ACC112 (cell line): ENCODE measurements at regions not wholly inside any gene's neighbourhood (a gene's known extent, or its start where the extent isn't known, plus 50 kb on each side); places are given as distances from the start of the nearest gene placed in this dataset.

Experiments used
- H2AFZ ChIP-seq: fragments of 200-600 bp; sonication (generic); one replicate; pipeline ENCODE4 v1.6.0; 2017; ENCODE audit warnings: antibody characterized with exemption, low read length; ENCODE audit not compliant: unreplicated experiment
- H3K27ac ChIP-seq: fragments of 200-600 bp; sonication (generic); 2 replicates; pipeline ENCODE4 v1.5.1; 2014; ENCODE audit warnings: low read depth, mild to moderate bottlenecking, antibody characterized with exemption, low read length, moderate library complexity
- H3K27me3 ChIP-seq: fragments of 200-600 bp; sonication (generic); 2 replicates; pipeline ENCODE4 v1.6.1; 2014; ENCODE audit warnings: mild to moderate bottlenecking, antibody characterized with exemption, low read length, moderate library complexity, mixed read lengths; ENCODE audit not compliant: insufficient read depth
- H3K36me3 ChIP-seq: fragments of 200-600 bp; sonication (generic); 2 replicates; pipeline ENCODE4 v1.6.1; 2016; ENCODE audit warnings: mild to moderate bottlenecking, antibody characterized with exemption, low read length, moderate library complexity, mixed read lengths; ENCODE audit not compliant: insufficient read depth
- H3K4me1 ChIP-seq: fragments of 200-600 bp; sonication (generic); one replicate; pipeline ENCODE4 v1.6.1; 2016; ENCODE audit warnings: low read length, mixed read lengths; ENCODE audit not compliant: insufficient read depth, unreplicated experiment, control insufficient read depth
- H3K4me3 ChIP-seq: fragments of 200-600 bp; sonication (generic); 2 replicates; pipeline ENCODE4 v1.5.1; 2014; ENCODE audit warnings: mild to moderate bottlenecking, low read depth, low read length
- H3K79me2 ChIP-seq: fragments of 200-600 bp; sonication (generic); one replicate; pipeline ENCODE4 v1.6.0; 2016; ENCODE audit warnings: low read length; ENCODE audit not compliant: control insufficient read depth, unreplicated experiment, insufficient read depth

DNA sequence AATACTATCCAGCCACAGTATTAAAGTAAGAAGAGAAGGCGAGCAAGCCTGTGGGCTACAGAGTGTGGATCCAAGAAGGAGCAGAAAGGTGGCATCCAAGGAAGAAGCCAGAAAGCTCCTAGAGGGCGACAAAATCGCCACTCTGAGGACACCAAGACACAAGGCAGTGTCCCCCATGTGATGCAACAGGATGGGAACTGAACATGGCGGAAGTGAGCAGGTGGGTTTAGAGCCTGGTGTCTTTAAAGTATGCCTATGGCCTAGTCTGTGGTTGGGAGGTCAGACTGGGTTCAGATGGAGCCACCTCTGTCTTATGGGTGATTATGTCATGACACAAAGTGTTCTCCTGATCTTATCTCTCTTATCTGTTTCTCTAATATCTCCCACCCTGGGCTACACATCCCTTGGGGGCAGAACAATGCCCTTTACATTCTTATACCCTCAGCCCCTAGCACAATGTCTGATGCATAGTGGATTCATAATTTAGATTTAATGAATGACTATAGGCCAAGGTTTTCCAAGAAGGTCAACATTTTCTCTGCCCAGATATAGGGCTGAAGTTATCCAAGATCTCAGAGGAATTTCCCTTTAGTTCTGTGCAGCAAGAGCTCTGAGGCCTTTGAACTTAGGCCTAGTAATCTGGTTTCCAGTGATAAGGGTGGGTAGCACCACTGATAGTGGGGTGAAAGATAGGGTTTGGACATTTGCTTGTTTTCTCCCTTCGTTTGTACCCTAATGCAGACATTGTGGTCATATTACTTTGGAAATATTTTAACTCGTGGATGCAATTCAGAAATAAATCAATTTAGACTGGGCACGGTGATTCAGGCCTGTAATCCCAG, 167.3 kb upstream of the AKIRIN2 start:
- Histone ChIP-seq H3K79me2 (no peaks in the 10 kb centered on the region), H3K4me1 (no peaks in the 10 kb centered on the region), H3K36me3 (no peaks in the 10 kb centered on the region), H3K4me3 (no peak overlapping the region), H3K27ac (no peak overlapping the region), H2AFZ (no peak overlapping the region), H3K27me3 (peaks cover 24% of the 10 kb centered on the region)

DNA sequence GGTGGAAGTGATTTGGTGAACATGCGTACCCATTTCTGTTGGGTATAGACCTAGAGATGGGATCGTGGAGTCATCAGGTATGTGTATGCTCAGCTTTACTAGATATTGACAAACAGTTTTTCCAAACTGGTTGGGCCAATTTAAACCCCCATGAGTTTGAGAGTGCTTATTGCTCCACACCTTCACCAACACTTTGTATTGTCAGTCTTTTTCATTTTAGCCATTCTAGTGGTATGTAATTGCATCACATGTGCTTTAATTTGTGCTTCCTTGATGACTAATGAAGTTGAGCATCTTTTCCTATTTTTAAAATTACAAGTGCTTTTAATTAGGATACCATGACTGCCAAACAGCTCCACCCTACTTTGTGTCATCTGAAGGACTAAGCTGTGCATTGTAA, 158.9 kb upstream of the AKIRIN2 start:
- Histone ChIP-seq H3K36me3 (no peaks in the 10 kb centered on the region), H3K4me3 (no peak overlapping the region), H2AFZ (no peak overlapping the region), H3K27ac (no peak overlapping the region), H3K79me2 (no peaks in the 10 kb centered on the region), H3K4me1 (no peaks in the 10 kb centered on the region), H3K27me3 (peaks cover 25% of the 10 kb centered on the region)

GRCh38 chr6:87858440-87858839, 156.4 kb upstream of the AKIRIN2 start:
- Histone ChIP-seq H3K27me3 (peaks cover 13% of the 10 kb centered on the region), H3K36me3 (no peaks in the 10 kb centered on the region), H3K4me3 (no peak overlapping the region), H3K79me2 (no peaks in the 10 kb centered on the region), H3K27ac (no peak overlapping the region), H2AFZ (no peak overlapping the region), H3K4me1 (no peaks in the 10 kb centered on the region)

DNA sequence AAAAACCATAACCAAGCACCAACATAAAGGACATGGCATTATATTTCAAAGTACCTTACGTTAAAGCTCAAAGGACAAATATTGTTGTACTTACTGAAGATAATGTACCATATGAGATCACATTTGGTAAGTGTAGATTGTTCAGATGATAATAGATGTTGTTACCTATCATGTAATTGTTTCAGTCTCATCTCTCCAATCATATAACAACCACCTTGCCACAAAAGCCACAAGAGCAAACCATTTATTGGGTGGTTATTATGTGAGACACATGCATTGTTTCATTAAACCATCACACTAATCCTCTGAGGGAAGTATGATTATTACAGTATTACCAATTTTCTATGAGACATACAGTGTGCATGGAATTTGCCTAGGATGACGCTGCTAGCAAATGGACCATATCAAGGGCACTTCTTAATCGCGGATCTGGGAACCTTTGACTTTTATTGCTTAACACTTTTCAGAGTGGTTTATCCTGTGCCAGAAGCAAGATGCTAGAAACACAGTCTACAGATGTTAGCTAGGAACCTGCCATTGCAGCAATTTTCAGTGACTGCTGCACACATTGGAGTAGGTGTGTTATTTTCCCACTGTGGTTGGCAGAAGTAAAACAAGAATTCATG, 149.8 kb upstream of the AKIRIN2 start:
- no peaks in the 10 kb centered on the region for H3K79me2 ChIP-seq
- H3K4me3 ChIP-seq = no peak overlapping the region
- H3K36me3 ChIP-seq = no peaks in the 10 kb centered on the region
- H3K27me3 ChIP-seq = peaks cover 12% of the 10 kb centered on the region; the same call in 1 of the 2 replicates
- no peak overlapping the region for H2AFZ ChIP-seq
- no peak overlapping the region for H3K27ac ChIP-seq
- H3K4me1 ChIP-seq = peaks cover 3% of the 10 kb centered on the region

GRCh38 chr6:87848616-87849015, 146.6 kb upstream of the AKIRIN2 start:
- Histone ChIP-seq H3K27ac (no peak overlapping the region), H2AFZ (no peak overlapping the region), H3K27me3 (peaks cover 12% of the 10 kb centered on the region; the same call in 1 of the 2 replicates), H3K4me1 (peaks cover 9% of the 10 kb centered on the region), H3K36me3 (no peaks in the 10 kb centered on the region), H3K79me2 (no peaks in the 10 kb centered on the region), H3K4me3 (no peak overlapping the region)

DNA sequence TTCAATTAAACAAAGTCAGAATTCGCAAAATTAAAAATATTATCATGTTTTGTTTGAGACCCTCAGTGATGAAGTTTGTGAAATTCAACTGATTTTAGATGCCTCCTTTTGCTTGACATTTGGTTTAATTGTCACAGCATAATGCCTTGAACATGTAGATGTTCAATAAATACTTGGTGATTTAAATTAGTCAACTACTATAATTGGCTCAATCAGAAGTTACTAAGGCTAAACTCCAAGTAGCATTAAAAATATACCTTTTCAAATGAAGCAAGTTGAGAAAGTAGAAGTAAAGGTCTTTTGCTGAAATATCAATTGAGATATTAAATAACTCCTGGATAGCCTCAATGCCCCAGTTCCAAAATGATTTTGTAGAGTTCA, 145.8 kb upstream of the AKIRIN2 start:
- no peaks in the 10 kb centered on the region for H3K36me3 ChIP-seq
- H3K4me3 ChIP-seq = no peak overlapping the region
- H3K27me3 ChIP-seq = peaks cover 12% of the 10 kb centered on the region; the same call in 1 of the 2 replicates
- H3K79me2 ChIP-seq = no peaks in the 10 kb centered on the region
- H3K27ac ChIP-seq = no peak overlapping the region
- H3K4me1 ChIP-seq = peaks cover 9% of the 10 kb centered on the region
- no peak overlapping the region for H2AFZ ChIP-seq

DNA sequence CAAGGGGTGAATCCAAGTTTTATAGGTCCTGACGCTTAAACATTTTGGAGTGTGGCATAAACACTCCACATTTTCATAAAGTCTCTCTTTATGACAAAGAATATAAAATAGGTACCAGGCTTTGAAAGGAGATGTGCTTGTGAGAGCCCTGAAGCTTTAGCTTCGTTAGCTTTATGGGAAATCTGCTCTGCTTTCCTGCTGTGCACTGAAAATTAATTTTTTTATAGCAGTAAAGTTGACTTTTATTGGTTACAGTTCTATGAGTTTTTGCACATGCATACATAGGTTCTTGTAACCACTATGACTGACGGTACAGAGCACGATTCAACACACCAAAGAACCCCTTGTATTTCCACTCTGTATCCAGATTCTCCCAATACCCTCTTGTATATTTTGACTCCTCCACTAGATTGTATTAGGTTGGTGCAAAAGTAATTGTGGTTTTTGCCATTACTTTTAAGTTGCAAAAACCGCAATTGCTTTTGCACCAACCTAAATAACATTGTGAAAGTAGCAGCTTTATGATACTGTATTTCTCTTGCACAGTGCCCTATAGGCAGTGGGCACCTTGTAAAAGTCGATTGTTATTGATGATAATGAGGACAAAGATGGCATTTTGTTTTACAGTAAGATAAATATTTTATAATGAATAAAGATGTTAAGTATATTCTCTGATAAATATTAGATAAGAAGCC, 145.2 kb upstream of the AKIRIN2 start:
- Histone ChIP-seq H3K79me2 (no peaks in the 10 kb centered on the region), H3K4me1 (peaks cover 9% of the 10 kb centered on the region), H3K27me3 (peaks cover 12% of the 10 kb centered on the region; the same call in 1 of the 2 replicates), H3K27ac (no peak overlapping the region), H2AFZ (no peak overlapping the region), H3K4me3 (no peak overlapping the region), H3K36me3 (no peaks in the 10 kb centered on the region)

- Histone ChIP-seq H3K27me3 (peaks cover 12% of the 10 kb centered on the region; the same call in 1 of the 2 replicates), H3K4me3 (no peak overlapping the region), H3K4me1 (peaks cover 9% of the 10 kb centered on the region), H2AFZ (no peak overlapping the region), H3K79me2 (no peaks in the 10 kb centered on the region), H3K36me3 (no peaks in the 10 kb centered on the region), H3K27ac (no peak overlapping the region)
Observed at GRCh38 chr6:87846434-87846833, 144.4 kb upstream of the AKIRIN2 start.

GRCh38 chr6:87840324-87840723, 138.3 kb upstream of the AKIRIN2 start:
- no peak overlapping the region for H3K4me3 ChIP-seq
- H2AFZ ChIP-seq = no peak overlapping the region
- no peak overlapping the region for H3K27ac ChIP-seq
- no peaks in the 10 kb centered on the region for H3K36me3 ChIP-seq
- no peaks in the 10 kb centered on the region for H3K27me3 ChIP-seq
- no peaks in the 10 kb centered on the region for H3K79me2 ChIP-seq
- no peaks in the 10 kb centered on the region for H3K4me1 ChIP-seq

GRCh38 chr6:87837876-87838275, 135.8 kb upstream of the AKIRIN2 start:
- no peaks in the 10 kb centered on the region for H3K27me3 ChIP-seq
- no peak overlapping the region for H3K27ac ChIP-seq
- no peaks in the 10 kb centered on the region for H3K79me2 ChIP-seq

More at GRCh38 chr6:87837876-87838275, 135.8 kb upstream of the AKIRIN2 start:
- Histone ChIP-seq H3K36me3 (no peaks in the 10 kb centered on the region), H2AFZ (no peak overlapping the region), H3K4me3 (no peak overlapping the region), H3K4me1 (no peaks in the 10 kb centered on the region)
